ENCODE measurements at regions not wholly inside any gene's neighbourhood (a gene's known extent, or its start where the extent isn't known, plus 50 kb on each side); places are given as distances from the start of the nearest gene placed in this dataset.

DNA sequence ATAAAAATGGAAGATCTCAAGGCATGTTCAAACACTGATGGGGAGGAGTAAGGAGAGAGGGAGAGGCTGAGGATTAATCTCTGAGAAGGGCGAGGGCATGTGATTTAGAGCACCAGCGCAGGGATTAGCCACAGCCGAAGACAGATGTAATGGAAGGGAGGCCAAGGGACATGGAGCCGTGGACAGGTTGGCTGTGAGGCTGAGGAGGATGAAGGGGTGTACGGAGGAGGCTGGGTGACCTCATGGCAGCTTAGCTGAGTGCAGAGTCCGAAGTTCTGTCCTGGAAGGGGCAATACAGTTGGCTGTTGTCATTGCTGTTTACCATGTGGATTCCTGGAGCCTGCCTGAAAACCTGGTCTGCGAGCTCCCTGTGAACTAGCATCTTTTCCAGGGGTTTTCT lies 342.8 kb downstream of the RPS6KC1 start:
- intact Hi-C loops (cut with DNase I) = no loop called here
- H3K4me3 ChIP-seq (ENCODE audit: low read length) = no peak overlapping the region
- H3K4me1 ChIP-seq (ENCODE audit: control insufficient read depth, insufficient read depth, low read length) = no peaks in the 10 kb centered on the region
- WGBS = 91% methylated on average over 7 of the region's 7 CpGs
- ATAC-seq = no peak
- no peaks in the 10 kb centered on the region for H3K9me3 ChIP-seq (ENCODE audit: control insufficient read depth, low read length)
- no peaks in the 10 kb centered on the region for H3K27me3 ChIP-seq (ENCODE audit: control insufficient read depth, insufficient read depth)
- no peak for DNase-seq
- H3K27ac ChIP-seq (ENCODE audit: low read length) = no peak overlapping the region

GRCh38 chr1:213394837-213395236 lies 343.8 kb downstream of the RPS6KC1 start:
- intact Hi-C loops (cut with DNase I) = no loop called here
- Histone ChIP-seq H3K9me3 (ENCODE audit: control insufficient read depth, low read length) (no peaks in the 10 kb centered on the region), H3K27me3 (ENCODE audit: control insufficient read depth, insufficient read depth) (no peaks in the 10 kb centered on the region), H3K4me1 (ENCODE audit: control insufficient read depth, insufficient read depth, low read length) (no peaks in the 10 kb centered on the region), H3K4me3 (ENCODE audit: low read length) (no peak overlapping the region), H3K27ac (ENCODE audit: low read length) (no peak overlapping the region)
- 87% methylated on average over 5 of the region's 5 CpGs for WGBS
- ATAC-seq = no peak
- no peak for DNase-seq

DNA sequence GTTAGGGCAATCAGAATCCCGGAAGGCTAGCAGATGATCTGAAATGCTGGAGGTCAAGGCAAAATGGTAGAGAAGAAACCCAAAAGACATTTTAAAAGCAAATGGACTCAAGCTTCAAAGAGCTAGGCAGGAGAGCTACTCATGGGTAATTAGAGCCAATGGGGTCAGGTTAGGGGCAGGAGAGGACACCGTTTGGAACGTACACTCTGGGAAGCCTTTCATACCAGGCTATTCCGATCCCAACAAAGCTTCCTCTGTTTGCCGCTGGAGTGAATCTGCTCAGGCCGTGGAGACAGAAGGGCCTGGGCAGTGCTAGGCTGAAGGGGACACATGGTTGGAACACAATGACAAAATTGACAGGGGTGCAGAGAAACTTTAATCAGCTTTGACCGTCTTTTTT lies 346.6 kb downstream of the RPS6KC1 start:
- intact Hi-C loops (cut with DNase I) = no loop called here
- DNase-seq = no peak
- 81% methylated on average over 7 of the region's 7 CpGs for WGBS
- H3K9me3 ChIP-seq (ENCODE audit: control insufficient read depth, low read length) = no peaks in the 10 kb centered on the region
- H3K27ac ChIP-seq (ENCODE audit: low read length) = no peak overlapping the region
- no peak overlapping the region for H3K4me3 ChIP-seq (ENCODE audit: low read length)
- H3K4me1 ChIP-seq (ENCODE audit: control insufficient read depth, insufficient read depth, low read length) = no peaks in the 10 kb centered on the region
- H3K27me3 ChIP-seq (ENCODE audit: control insufficient read depth, insufficient read depth) = no peaks in the 10 kb centered on the region
- no peak for ATAC-seq

- H3K4me1 ChIP-seq (ENCODE audit: control insufficient read depth, insufficient read depth, low read length) = no peaks in the 10 kb centered on the region
- H3K4me3 ChIP-seq (ENCODE audit: low read length) = no peak overlapping the region
- H3K27me3 ChIP-seq (ENCODE audit: control insufficient read depth, insufficient read depth) = no peaks in the 10 kb centered on the region
- H3K9me3 ChIP-seq (ENCODE audit: control insufficient read depth, low read length) = no peaks in the 10 kb centered on the region
- intact Hi-C loops (cut with DNase I) = no loop called here
- WGBS = 59% methylated on average over 10 of the region's 10 CpGs
- H3K27ac ChIP-seq (ENCODE audit: low read length) = peak overlapping the region; percentile 68
- DNase-seq (peak in 2 of 3 donors; percentile 57 to 63), ATAC-seq (peak; percentile 69 to 74)
Observed at GRCh38 chr1:213399695-213400094, 348.7 kb downstream of the RPS6KC1 start.

DNA sequence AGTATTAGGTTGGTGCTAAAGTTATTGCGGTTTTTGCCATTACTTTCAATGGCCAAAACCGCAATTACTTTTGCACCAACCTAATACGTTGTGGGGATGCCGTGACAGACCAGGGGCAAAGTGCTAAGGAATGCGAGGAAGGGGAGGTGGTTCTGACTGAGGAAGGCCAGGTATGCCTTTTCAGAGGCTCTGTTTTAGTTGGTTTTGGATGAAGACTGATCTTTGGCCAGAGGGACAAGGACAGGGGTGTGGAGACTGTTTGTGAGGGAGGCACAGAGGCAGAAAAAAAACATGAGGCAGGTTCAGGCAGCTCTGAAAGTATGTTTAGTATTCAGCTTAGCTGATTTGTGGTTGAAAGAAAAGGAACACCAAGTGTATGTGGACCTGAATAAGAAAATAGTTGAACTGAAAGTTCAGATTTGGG lies 358.2 kb downstream of the RPS6KC1 start:
- Histone ChIP-seq H3K27ac (ENCODE audit: low read length) (no peak overlapping the region), H3K9me3 (ENCODE audit: control insufficient read depth, low read length) (no peaks in the 10 kb centered on the region), H3K27me3 (ENCODE audit: control insufficient read depth, insufficient read depth) (no peaks in the 10 kb centered on the region), H3K4me1 (ENCODE audit: control insufficient read depth, insufficient read depth, low read length) (no peaks in the 10 kb centered on the region), H3K4me3 (ENCODE audit: low read length) (no peak overlapping the region)
- DNase-seq (no peak), ATAC-seq (no peak)
- WGBS = 87% methylated on average over 5 of the region's 5 CpGs
- intact Hi-C loops (cut with DNase I) = no loop called here

DNA sequence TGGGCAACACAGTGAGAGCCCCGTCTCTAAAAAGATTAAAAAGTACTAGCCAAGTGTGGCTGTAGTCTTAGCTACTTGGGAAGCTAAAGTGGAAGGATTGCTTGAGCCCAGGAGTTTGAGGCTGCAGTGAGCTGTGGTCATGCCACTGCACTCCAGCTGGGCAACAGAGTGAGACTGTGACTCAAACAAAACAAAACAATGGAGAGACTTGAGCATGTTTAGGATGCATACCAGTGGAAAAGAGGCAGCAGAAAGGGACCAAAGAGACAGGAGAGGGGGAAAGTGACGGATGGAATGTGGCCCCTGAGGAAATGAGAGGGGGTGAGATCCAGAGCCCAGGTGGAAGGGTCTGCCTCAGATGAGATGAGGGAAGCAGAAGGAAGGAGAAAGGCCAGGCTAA lies 358.9 kb downstream of the RPS6KC1 start:
- H3K27me3 ChIP-seq (ENCODE audit: control insufficient read depth, insufficient read depth) = no peaks in the 10 kb centered on the region
- WGBS = 90% methylated on average over 2 of the region's 2 CpGs

GRCh38 chr1:213414346-213414745 lies 363.3 kb downstream of the RPS6KC1 start:
- 79% methylated on average over 1 of the region's 1 CpG for WGBS
- no peak overlapping the region for H3K27ac ChIP-seq (ENCODE audit: low read length)
- no peaks in the 10 kb centered on the region for H3K27me3 ChIP-seq (ENCODE audit: control insufficient read depth, insufficient read depth)
- no peaks in the 10 kb centered on the region for H3K4me1 ChIP-seq (ENCODE audit: control insufficient read depth, insufficient read depth, low read length)
- no peak overlapping the region for H3K4me3 ChIP-seq (ENCODE audit: low read length)
- DNase-seq (no peak), ATAC-seq (no peak)
- no peaks in the 10 kb centered on the region for H3K9me3 ChIP-seq (ENCODE audit: control insufficient read depth, low read length)
- intact Hi-C loops (cut with DNase I) = no loop called here

More for the DNA sequence above, 358.9 kb downstream of the RPS6KC1 start:
- Histone ChIP-seq H3K27ac (ENCODE audit: low read length) (no peak overlapping the region), H3K9me3 (ENCODE audit: control insufficient read depth, low read length) (no peaks in the 10 kb centered on the region), H3K4me1 (ENCODE audit: control insufficient read depth, insufficient read depth, low read length) (no peaks in the 10 kb centered on the region), H3K4me3 (ENCODE audit: low read length) (no peak overlapping the region)
- intact Hi-C loops (cut with DNase I) = no loop called here
- DNase-seq (no peak), ATAC-seq (no peak)

DNA sequence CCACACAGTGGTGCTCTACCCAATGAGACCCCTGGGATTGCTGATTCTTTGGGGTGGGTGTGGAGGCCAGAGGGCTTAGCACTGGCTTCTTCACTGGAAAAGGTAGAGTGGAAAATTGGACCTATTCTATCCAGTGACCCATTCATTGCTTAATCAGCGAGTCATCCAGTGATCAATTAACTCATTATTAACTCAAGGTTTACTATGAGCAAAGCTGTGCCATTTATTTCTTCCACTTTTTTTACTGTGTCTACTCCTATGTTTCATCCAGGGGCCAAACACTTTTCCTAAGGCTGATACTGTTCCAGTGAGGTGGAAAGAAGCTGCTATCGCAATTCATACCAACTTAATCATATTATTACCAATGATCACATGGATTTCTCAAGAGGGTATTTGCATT lies 363.9 kb downstream of the RPS6KC1 start:
- Histone ChIP-seq H3K27ac (ENCODE audit: low read length) (no peak overlapping the region), H3K27me3 (ENCODE audit: control insufficient read depth, insufficient read depth) (no peaks in the 10 kb centered on the region), H3K9me3 (ENCODE audit: control insufficient read depth, low read length) (no peaks in the 10 kb centered on the region), H3K4me3 (ENCODE audit: low read length) (no peak overlapping the region), H3K4me1 (ENCODE audit: control insufficient read depth, insufficient read depth, low read length) (no peaks in the 10 kb centered on the region)
- intact Hi-C loops (cut with DNase I) = no loop called here
- DNase-seq = no peak
- 95% methylated on average over 2 of the region's 2 CpGs for WGBS
- no peak for ATAC-seq

- intact Hi-C loops (cut with DNase I) = no loop called here
- Histone ChIP-seq H3K4me1 (ENCODE audit: control insufficient read depth, insufficient read depth, low read length) (no peaks in the 10 kb centered on the region), H3K4me3 (ENCODE audit: low read length) (no peak overlapping the region), H3K9me3 (ENCODE audit: control insufficient read depth, low read length) (no peaks in the 10 kb centered on the region), H3K27ac (ENCODE audit: low read length) (no peak overlapping the region), H3K27me3 (ENCODE audit: control insufficient read depth, insufficient read depth) (no peaks in the 10 kb centered on the region)
- ATAC-seq (no peak), DNase-seq (no peak)
- WGBS = 79% methylated on average over 10 of the region's 10 CpGs
Observed at GRCh38 chr1:213415691-213416380, 364.8 kb downstream of the RPS6KC1 start.

DNA sequence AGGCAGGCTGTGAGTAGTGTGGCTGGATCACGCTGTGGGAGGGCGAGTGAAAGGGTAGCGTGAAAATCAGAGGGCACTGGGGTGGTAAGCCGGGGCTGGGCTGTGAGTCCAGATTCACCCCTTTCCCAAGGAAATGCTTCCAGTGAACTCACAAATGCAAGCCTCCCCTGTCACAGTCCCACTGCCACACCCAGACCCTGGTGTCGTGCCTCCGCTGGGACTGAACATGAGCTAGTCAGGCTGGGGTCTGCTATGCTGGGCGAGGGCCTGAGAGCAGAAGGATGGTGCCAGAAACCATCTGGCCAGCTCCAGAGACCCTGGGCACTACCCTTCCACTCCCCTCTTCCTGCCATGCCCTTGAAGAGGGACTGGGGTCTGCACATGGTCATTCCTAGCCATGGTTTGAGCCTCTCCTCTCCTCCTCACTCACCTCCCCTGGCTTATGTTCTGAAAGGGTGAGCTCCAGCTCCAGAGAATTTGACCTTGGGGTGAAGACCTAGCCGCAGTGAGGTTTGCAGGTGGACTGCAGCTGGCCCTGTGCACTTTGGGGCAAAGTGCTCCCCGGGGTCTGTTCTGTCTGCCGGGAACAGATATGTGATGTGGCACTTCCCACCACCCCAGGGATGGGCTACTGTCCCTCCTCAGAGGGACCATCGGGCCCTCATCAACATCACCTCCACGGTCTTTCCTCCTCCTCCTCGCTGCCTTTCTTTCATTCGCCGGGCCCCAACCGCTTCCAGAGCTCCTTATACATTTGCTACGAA lies 365.6 kb downstream of the RPS6KC1 start:
- Histone ChIP-seq H3K4me1 (ENCODE audit: control insufficient read depth, insufficient read depth, low read length) (no peaks in the 10 kb centered on the region), H3K27ac (ENCODE audit: low read length) (no peak overlapping the region), H3K27me3 (ENCODE audit: control insufficient read depth, insufficient read depth) (no peaks in the 10 kb centered on the region), H3K4me3 (ENCODE audit: low read length) (no peak overlapping the region), H3K9me3 (ENCODE audit: control insufficient read depth, low read length) (no peaks in the 10 kb centered on the region)
- intact Hi-C loops (cut with DNase I) = no loop called here
- WGBS = 91% methylated on average over 17 of the region's 17 CpGs
- ATAC-seq (no peak), DNase-seq (no peak)

GRCh38 chr1:213417225-213417820 lies 366.3 kb downstream of the RPS6KC1 start:
- Histone ChIP-seq H3K27me3 (ENCODE audit: control insufficient read depth, insufficient read depth) (no peaks in the 10 kb centered on the region), H3K9me3 (ENCODE audit: control insufficient read depth, low read length) (no peaks in the 10 kb centered on the region), H3K4me1 (ENCODE audit: control insufficient read depth, insufficient read depth, low read length) (no peaks in the 10 kb centered on the region), H3K4me3 (ENCODE audit: low read length) (no peak overlapping the region), H3K27ac (ENCODE audit: low read length) (no peak overlapping the region)
- intact Hi-C loops (cut with DNase I) = no loop called here
- 92% methylated on average over 14 of the region's 14 CpGs for WGBS
- no peak for ATAC-seq
- DNase-seq = no peak

All from right cardiac atrium (tissue), 5 donors.